ENCODE measurements at regions not wholly inside any gene's neighbourhood (a gene's known extent, or its start where the extent isn't known, plus 50 kb on each side); places are given as distances from the start of the nearest gene placed in this dataset.

DNA sequence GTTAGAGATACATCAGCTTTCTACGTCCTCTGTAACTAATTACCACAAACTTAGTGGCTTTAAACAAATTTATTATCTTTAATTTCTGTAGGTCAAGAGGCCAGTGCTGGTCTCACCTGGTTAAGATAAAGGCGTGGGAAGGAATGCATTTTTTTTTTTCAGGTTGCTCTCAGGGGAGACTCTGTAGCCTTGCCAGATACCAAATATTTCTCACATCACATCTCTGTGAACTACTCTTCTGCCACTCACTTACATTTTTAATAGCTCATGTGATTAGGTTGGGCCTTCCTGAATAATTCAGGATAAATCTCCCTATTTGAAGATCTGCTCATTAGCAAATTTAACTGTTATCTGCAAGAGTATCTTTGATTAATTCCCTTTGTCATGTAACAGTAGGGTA is 214.6 kb downstream of the CBLN2 start:
- TF ChIP-seq, protein P1, sequence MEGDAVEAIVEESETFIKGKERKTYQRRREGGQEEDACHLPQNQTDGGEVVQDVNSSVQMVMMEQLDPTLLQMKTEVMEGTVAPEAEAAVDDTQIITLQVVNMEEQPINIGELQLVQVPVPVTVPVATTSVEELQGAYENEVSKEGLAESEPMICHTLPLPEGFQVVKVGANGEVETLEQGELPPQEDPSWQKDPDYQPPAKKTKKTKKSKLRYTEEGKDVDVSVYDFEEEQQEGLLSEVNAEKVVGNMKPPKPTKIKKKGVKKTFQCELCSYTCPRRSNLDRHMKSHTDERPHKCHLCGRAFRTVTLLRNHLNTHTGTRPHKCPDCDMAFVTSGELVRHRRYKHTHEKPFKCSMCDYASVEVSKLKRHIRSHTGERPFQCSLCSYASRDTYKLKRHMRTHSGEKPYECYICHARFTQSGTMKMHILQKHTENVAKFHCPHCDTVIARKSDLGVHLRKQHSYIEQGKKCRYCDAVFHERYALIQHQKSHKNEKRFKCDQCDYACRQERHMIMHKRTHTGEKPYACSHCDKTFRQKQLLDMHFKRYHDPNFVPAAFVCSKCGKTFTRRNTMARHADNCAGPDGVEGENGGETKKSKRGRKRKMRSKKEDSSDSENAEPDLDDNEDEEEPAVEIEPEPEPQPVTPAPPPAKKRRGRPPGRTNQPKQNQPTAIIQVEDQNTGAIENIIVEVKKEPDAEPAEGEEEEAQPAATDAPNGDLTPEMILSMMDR (IDR thresholded peaks at IDR 0.05; ENCODE audit: low read length, missing control alignments), result no peak
- H3K4me3 ChIP-seq (replicated peaks; ENCODE audit: low read depth, low read length), result no peak overlapping the region
- DNase-seq (ENCODE audit: low read depth), result no peak

DNA sequence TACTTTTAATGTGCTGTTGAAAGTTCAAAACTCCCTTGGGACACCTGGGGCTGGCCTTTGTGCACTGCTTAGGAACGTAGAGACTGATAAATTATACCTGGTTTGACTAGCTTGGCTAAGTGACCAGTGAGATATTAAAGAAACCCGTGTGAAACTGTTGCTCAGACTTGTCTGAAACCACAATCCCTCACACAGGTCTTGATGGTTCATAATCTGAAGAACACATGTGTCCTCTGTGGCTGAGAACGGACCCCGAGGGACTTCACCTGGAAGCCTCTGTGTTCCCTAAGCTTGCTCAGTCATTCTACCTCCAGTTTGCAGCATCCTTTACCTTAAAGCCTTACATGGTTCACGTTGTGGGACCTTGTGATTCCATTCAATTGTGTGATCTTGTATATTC is 218.8 kb downstream of the CBLN2 start:
- TF ChIP-seq, protein P1 (IDR thresholded peaks at IDR 0.05; ENCODE audit: low read length, missing control alignments), result no peak
- H3K4me3 ChIP-seq (replicated peaks; ENCODE audit: low read depth, low read length), result no peak overlapping the region
- no peak for DNase-seq (ENCODE audit: low read depth)

DNA sequence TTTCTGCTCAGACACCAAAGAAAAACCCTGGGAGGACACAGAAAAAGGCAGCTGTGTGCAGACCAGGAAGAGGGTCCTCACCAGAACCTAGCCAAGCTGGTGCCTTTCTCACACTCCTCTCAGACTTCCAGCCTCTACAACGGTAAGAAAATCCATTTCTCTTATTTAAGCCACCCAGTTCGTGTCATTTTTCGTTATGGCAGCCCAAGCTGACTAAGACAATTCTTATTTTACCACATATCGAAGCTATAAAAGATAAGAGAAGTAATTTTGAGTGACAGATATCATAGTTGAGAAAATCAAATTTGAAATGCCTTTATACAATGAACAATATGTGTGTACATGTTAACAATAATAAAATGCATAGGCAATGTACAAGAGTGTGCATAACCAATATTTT is 219.5 kb downstream of the CBLN2 start:
- TF ChIP-seq, protein P1 (IDR thresholded peaks at IDR 0.05; ENCODE audit: low read length, missing control alignments), result no peak
- no peak for DNase-seq (ENCODE audit: low read depth)
- H3K4me3 ChIP-seq (replicated peaks; ENCODE audit: low read depth, low read length), result no peak overlapping the region

DNA sequence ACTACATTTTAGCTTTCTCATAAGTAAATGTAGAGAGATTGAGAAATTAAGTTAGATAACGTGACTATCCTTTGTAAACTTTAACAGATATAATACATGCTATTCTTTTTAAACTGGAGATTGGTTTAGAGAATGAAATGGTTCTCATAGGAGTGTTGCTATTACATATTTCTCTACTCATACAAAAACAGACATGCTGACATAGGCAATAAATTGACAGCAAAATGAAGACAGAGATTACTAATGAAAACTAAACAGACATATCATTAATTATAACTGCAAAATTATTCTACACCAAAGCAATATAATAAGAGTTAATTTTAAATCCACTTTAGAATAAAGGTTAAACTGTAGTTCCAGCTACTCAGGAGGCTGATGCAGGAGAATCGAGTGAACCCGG is 227.6 kb downstream of the CBLN2 start:
- TF ChIP-seq, protein P1 (IDR thresholded peaks at IDR 0.05; ENCODE audit: low read length, missing control alignments), result no peak
- DNase-seq (ENCODE audit: low read depth), result no peak
- H3K4me3 ChIP-seq (replicated peaks; ENCODE audit: low read depth, low read length), result no peak overlapping the region

DNA sequence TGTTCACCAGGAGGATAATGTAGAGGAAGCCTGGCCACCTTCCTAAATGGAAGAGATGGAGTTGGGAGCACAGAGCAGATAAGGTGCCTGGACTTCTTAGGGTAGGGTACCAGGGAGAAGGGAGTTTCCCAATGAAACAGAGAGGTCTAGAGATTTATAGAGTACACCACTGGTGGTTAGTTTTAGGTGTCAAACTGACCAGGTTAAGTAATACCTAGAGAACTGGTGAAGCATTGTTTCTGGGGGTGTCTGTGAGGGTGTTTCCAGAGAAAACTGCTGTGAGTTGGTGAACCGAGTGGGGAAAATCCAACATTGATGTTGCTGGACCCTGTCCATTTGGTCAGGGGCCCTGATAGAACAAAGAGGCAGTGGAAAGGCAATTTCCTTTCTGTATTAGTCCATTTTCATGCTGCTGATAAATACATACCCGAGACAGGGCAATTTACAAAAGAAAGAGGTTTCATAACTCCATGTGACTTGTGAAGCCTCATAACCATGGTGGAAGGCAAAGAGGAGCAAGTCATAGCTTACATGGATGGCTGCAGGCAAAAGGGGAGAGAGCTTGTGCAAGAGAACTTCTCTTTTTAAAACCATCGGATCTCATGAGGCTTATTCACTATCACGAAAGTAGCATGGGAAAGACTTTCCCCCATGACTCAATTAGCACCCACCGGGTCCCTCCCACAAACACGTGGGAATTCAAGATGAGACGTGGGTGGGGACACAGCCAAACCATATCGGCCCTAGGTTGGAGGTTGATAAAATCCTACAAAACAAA is 260.8 kb downstream of the CBLN2 start:
- H3K4me3 ChIP-seq (replicated peaks; ENCODE audit: low read depth, low read length), result no peak overlapping the region
- no peak for DNase-seq (ENCODE audit: low read depth)
- TF ChIP-seq, protein P1 (IDR thresholded peaks at IDR 0.05; ENCODE audit: low read length, missing control alignments), result no peak

DNA sequence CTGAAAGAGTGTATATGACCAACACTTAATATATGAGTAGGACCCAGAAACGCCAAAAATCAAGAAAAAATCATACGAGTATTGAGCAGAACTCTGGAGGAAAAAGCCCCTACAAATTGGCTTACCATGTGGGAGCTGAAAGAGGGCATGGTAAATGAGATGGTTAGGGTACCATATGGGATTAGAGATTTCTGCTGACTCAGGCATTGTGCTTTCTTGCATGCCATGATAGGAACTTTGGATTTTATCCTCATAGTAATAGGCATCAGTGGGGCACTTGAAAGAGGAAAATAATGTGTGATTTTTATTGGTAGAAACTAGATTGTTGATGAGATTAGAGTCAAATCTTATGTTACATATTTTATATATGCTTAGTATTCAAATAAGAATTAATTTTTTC is 271.1 kb downstream of the CBLN2 start:
- TF ChIP-seq, protein P1 (IDR thresholded peaks at IDR 0.05; ENCODE audit: low read length, missing control alignments), result no peak
- H3K4me3 ChIP-seq (replicated peaks; ENCODE audit: low read depth, low read length), result no peak overlapping the region
- no peak for DNase-seq (ENCODE audit: low read depth)

DNA sequence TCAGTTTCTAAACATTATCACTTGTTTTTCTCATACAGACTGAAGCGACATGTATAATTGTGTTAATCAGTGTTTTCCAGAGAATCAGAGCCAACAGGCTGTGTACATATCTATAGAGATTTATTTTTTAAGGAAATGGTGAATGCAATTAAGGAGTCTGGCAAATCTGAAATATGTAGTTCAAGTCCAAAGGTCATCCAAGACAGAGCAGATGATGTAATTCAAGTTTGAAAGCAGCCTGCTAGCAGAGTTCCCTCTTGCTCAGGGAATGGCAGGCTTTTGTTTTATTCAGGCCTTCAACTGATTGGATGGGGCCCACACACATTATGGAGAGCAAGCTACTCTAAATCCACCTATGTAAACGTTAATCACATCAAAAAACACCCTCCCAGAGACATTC is 282.6 kb downstream of the CBLN2 start:
- no peak for DNase-seq (ENCODE audit: low read depth)
- H3K4me3 ChIP-seq (replicated peaks; ENCODE audit: low read depth, low read length), result no peak overlapping the region
- TF ChIP-seq, protein P1 (IDR thresholded peaks at IDR 0.05; ENCODE audit: low read length, missing control alignments), result no peak
